ENCODE measurements at regions not wholly inside any gene's neighbourhood (a gene's known extent, or its start where the extent isn't known, plus 50 kb on each side); places are given as distances from the start of the nearest gene placed in this dataset.

DNA sequence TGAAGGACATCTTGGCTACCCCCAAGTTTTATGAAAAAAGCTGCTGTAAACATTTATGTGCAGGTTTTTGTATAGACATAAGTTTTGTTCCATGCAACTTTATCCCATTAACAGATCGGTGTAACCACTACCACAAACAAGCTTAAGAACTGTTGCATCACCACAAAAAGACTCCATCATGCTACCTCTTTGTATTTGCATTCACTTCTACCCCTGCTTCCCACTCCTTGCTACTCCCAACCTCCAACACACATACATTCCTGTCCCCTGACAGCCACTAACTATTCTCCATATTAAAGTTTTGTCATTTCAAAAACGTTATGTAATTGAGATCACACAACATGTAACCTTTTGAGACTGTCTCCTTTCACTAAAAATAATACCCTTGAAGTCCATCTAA, 57.8 kb upstream of the LHFPL2 start:
- ChIA-PET CTCF (no interaction called here), POLR2A (no interaction called here)
- BruUV-seq (replicated peaks): no TSS peak
- intact Hi-C loops (cut with micrococcal nuclease) (no loop called here), dilution Hi-C loops (cut with MboI; ENCODE audit: extremely low pct_ligation_motif_present, low sequenced_read_pairs) (no loop called here)
- H4K20me1 ChIP-seq (replicated peaks; ENCODE audit: control insufficient read depth, extremely low read depth, insufficient read depth, low read length): no peaks in the 10 kb centered on the region
- no peak overlapping the region for H2AFZ ChIP-seq (ENCODE audit: low read depth, low read length)
- no peaks in the 10 kb centered on the region for H3K9me3 ChIP-seq (replicated peaks; ENCODE audit: control insufficient read depth, insufficient read depth, low read length)
- no peak overlapping the region for H3K9ac ChIP-seq (replicated peaks; ENCODE audit: extremely low read depth, insufficient read depth, low read length)
- H3K9me1 ChIP-seq (replicated peaks; ENCODE audit: control insufficient read depth, extremely low read depth, insufficient read depth, low read length): no peaks in the 10 kb centered on the region
- no peaks in the 10 kb centered on the region for H3K79me2 ChIP-seq (ENCODE audit: control insufficient read depth, insufficient read depth, low read length)
- H3K27me3 ChIP-seq (ENCODE audit: control insufficient read depth in 2 of 2, insufficient read depth in 2 of 2, low read length in 2 of 2): no peaks in the 10 kb centered on the region
- H3K4me3 ChIP-seq (replicated peaks in 1 of 3; ENCODE audit: insufficient read depth in 1 of 3, low read depth in 1 of 3, low read length in 3 of 3): no peak overlapping the region
- TF ChIP-seq, protein P1, sequence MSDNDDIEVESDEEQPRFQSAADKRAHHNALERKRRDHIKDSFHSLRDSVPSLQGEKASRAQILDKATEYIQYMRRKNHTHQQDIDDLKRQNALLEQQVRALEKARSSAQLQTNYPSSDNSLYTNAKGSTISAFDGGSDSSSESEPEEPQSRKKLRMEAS (IDR thresholded peaks at IDR 0.05; ENCODE audit: insufficient read depth, insufficient read length): no peak
- TF ChIP-seq MYC (IDR thresholded peaks at IDR 0.05; ENCODE audit: low read depth, low read length): no peak
- no peak for TF ChIP-seq POLR2AphosphoS5 (IDR thresholded peaks at IDR 0.05; ENCODE audit: insufficient read depth, low read depth, low read length)
- TF ChIP-seq JUN (IDR thresholded peaks at IDR 0.05; ENCODE audit: borderline replicate concordance, insufficient read depth, insufficient read length, low read depth): no peak
- TF ChIP-seq EZH2 (IDR thresholded peaks at IDR 0.05; ENCODE audit: borderline replicate concordance, low read depth, low read length, severe bottlenecking): no peak
- H3K27ac ChIP-seq (ENCODE audit: insufficient read depth, low read depth, low read length): no peak overlapping the region
- no peaks in the 10 kb centered on the region for H3K4me1 ChIP-seq (ENCODE audit: control insufficient read depth, extremely low read depth, insufficient read depth, low read length)
- no peak overlapping the region for H3K4me2 ChIP-seq (ENCODE audit: insufficient read depth, low read length)
- H3K36me3 ChIP-seq (ENCODE audit: control insufficient read depth in 2 of 2, extremely low read depth in 1 of 2, insufficient read depth in 2 of 2, low read length in 2 of 2): no peaks in the 10 kb centered on the region
- DNase-seq (ENCODE audit: low read depth, low spot score): no peak
- no peak for FAIRE-seq

DNA sequence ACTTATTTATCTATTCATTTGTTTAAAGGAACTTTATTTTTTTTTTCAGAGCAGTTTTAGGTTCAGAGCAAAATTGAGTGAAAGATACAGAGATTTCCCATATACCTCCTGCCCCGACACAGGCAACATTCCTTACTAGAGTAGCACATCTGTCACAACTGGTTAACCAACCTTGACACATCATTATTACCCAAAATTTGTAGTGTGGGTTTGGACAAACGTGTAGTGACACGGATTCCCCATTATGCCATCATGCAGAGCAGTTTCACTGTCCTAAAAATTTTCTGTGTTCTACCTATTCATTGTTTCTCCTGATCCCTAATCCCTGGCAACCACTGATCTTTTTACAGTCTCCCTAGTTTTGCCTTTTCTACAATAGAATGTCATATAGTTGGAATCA, 57.3 kb upstream of the LHFPL2 start:
- FAIRE-seq: no peak
- H2AFZ ChIP-seq (ENCODE audit: low read depth, low read length): no peak overlapping the region

More for the DNA sequence above, 57.3 kb upstream of the LHFPL2 start:
- DNase-seq (ENCODE audit: low read depth, low spot score): no peak
- intact Hi-C loops (cut with micrococcal nuclease): no loop called here
- H3K4me2 ChIP-seq (ENCODE audit: insufficient read depth, low read length): no peak overlapping the region
- CTCF ChIA-PET: no interaction called here
- no peaks in the 10 kb centered on the region for H3K36me3 ChIP-seq (ENCODE audit: control insufficient read depth in 2 of 2, extremely low read depth in 1 of 2, insufficient read depth in 2 of 2, low read length in 2 of 2)
- no TSS peak for BruUV-seq (replicated peaks)
- H3K79me2 ChIP-seq (ENCODE audit: control insufficient read depth, insufficient read depth, low read length): no peaks in the 10 kb centered on the region
- H3K9me1 ChIP-seq (replicated peaks; ENCODE audit: control insufficient read depth, extremely low read depth, insufficient read depth, low read length): no peaks in the 10 kb centered on the region
- H3K9ac ChIP-seq (replicated peaks; ENCODE audit: extremely low read depth, insufficient read depth, low read length): no peak overlapping the region
- no peak overlapping the region for H3K4me3 ChIP-seq (replicated peaks in 1 of 3; ENCODE audit: insufficient read depth in 1 of 3, low read depth in 1 of 3, low read length in 3 of 3)
- no peaks in the 10 kb centered on the region for H3K9me3 ChIP-seq (replicated peaks; ENCODE audit: control insufficient read depth, insufficient read depth, low read length)
- no peak for TF ChIP-seq GATA2 (IDR thresholded peaks at IDR 0.05; ENCODE audit: insufficient read depth, insufficient read length, low read depth, low read length)
- TF ChIP-seq EZH2 (IDR thresholded peaks at IDR 0.05; ENCODE audit: borderline replicate concordance, low read depth, low read length, severe bottlenecking): no peak
- no peak for TF ChIP-seq POLR2AphosphoS5 (IDR thresholded peaks at IDR 0.05; ENCODE audit: insufficient read depth, low read depth, low read length)
- no peak for TF ChIP-seq FOS (IDR thresholded peaks at IDR 0.05; ENCODE audit: borderline replicate concordance, insufficient read depth, low read length)
- TF ChIP-seq, protein P2, sequence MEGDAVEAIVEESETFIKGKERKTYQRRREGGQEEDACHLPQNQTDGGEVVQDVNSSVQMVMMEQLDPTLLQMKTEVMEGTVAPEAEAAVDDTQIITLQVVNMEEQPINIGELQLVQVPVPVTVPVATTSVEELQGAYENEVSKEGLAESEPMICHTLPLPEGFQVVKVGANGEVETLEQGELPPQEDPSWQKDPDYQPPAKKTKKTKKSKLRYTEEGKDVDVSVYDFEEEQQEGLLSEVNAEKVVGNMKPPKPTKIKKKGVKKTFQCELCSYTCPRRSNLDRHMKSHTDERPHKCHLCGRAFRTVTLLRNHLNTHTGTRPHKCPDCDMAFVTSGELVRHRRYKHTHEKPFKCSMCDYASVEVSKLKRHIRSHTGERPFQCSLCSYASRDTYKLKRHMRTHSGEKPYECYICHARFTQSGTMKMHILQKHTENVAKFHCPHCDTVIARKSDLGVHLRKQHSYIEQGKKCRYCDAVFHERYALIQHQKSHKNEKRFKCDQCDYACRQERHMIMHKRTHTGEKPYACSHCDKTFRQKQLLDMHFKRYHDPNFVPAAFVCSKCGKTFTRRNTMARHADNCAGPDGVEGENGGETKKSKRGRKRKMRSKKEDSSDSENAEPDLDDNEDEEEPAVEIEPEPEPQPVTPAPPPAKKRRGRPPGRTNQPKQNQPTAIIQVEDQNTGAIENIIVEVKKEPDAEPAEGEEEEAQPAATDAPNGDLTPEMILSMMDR (IDR thresholded peaks at IDR 0.05; ENCODE audit: extremely low read depth in 1 of 2, insufficient read depth in 1 of 2, low read depth in 1 of 2, low read length in 2 of 2): no peak
- H3K27ac ChIP-seq (ENCODE audit: insufficient read depth, low read depth, low read length): no peak overlapping the region
- H3K27me3 ChIP-seq (ENCODE audit: control insufficient read depth in 2 of 2, insufficient read depth in 2 of 2, low read length in 2 of 2): no peaks in the 10 kb centered on the region
- no peaks in the 10 kb centered on the region for H4K20me1 ChIP-seq (replicated peaks; ENCODE audit: control insufficient read depth, extremely low read depth, insufficient read depth, low read length)
- dilution Hi-C loops (cut with MboI; ENCODE audit: extremely low pct_ligation_motif_present, low sequenced_read_pairs): no loop called here
- POLR2A ChIA-PET: no interaction called here
- no peaks in the 10 kb centered on the region for H3K4me1 ChIP-seq (ENCODE audit: control insufficient read depth, extremely low read depth, insufficient read depth, low read length)
